IMR-90 (cell line): ENCODE measurements at regions not wholly inside any gene's neighbourhood (a gene's known extent, or its start where the extent isn't known, plus 50 kb on each side); places are given as distances from the start of the nearest gene placed in this dataset.

Experiments used
- ATAC-seq: fragments of 200-7000 bp; cut with Tn5 transposase; 2 replicates; pipeline ENCODE4 v1.9.1; 2020; ENCODE audit warnings: low read depth, mild to moderate bottlenecking, moderate library complexity
- BruUV-seq: library from RNA; stranded (reverse); fragments of 400-500 nt; replicated peaks from 2 replicates; lab custom pipeline; 2021; lab: Mats Ljungman, UMichigan
- CTCF ChIA-PET: fragments of 300-600 bp; formaldehyde crosslinking; extraction: SDS; loops from one replicate; lab custom pipeline; 2021; ENCODE audit warnings: antibody characterized with exemption; lab: Yijun Ruan, JAX
- POLR2A ChIA-PET: fragments of 300-600 bp; sonication (Branson Sonifier 250); formaldehyde crosslinking; loops from one replicate; lab custom pipeline; 2022; ENCODE audit warnings: antibody characterized with exemption; ENCODE audit not compliant: unreplicated experiment; lab: Charles Lee
- DNase-seq: peaks from one replicate; pipeline ENCODE4 v3.0.0; 2013
- H2AFZ ChIP-seq: replicated peaks from 2 replicates; pipeline ENCODE3; 2013; ENCODE audit warnings: low read length, mild to moderate bottlenecking; ENCODE audit not compliant: poor library complexity
- H2AK5ac ChIP-seq: 2 replicates; pipeline ENCODE4 v1.6.1; 2013; ENCODE audit warnings: low read depth, low read length, inconsistent platforms
- H2AK9ac ChIP-seq: replicated peaks from 2 replicates; pipeline ENCODE3; 2013; ENCODE audit warnings: mild to moderate bottlenecking, low read depth, low read length, moderate library complexity; ENCODE audit not compliant: poor library complexity
- H2BK120ac ChIP-seq: 2 replicates; pipeline ENCODE4 v1.6.1; 2013; ENCODE audit warnings: low read depth, low read length, inconsistent platforms
- H2BK15ac ChIP-seq: 3 replicates; pipeline ENCODE4 v1.6.1; 2013; ENCODE audit warnings: low read depth, low read length, inconsistent platforms
- H2BK20ac ChIP-seq: 2 replicates; pipeline ENCODE4 v1.6.1; 2013; ENCODE audit warnings: low read depth, mild to moderate bottlenecking, inconsistent platforms, low read length, moderate library complexity
- H2BK5ac ChIP-seq: 2 replicates; pipeline ENCODE4 v1.6.1; 2013; ENCODE audit warnings: mild to moderate bottlenecking, low read depth, low read length, inconsistent platforms; ENCODE audit not compliant: poor library complexity, severe bottlenecking
- H3K14ac ChIP-seq: replicated peaks from 2 replicates; pipeline ENCODE4 v1.6.1; 2013; ENCODE audit warnings: low read depth, low read length, inconsistent platforms
- H3K18ac ChIP-seq: 2 replicates; pipeline ENCODE4 v1.6.1; 2013; ENCODE audit warnings: low read depth, low read length, control low read depth
- H3K23ac ChIP-seq: 2 replicates; pipeline ENCODE4 v1.6.1; 2013; ENCODE audit warnings: low read depth, low read length, inconsistent platforms
- H3K27ac ChIP-seq: 2 replicates; pipeline ENCODE4 v1.5.1; 2013; ENCODE audit warnings: mild to moderate bottlenecking, control low read depth, low read length; ENCODE audit not compliant: insufficient read depth
- H3K27me3 ChIP-seq: 2 replicates; pipeline ENCODE4 v1.6.1; 2013; ENCODE audit warnings: low read length; ENCODE audit not compliant: control insufficient read depth, insufficient read depth
- H3K36me3 ChIP-seq: 2 replicates; pipeline ENCODE4 v1.6.1; 2013; ENCODE audit warnings: low read length, mixed read lengths; ENCODE audit not compliant: control insufficient read depth, insufficient read depth
- H3K4ac ChIP-seq: 2 replicates; pipeline ENCODE4 v1.6.1; 2013; ENCODE audit warnings: low read depth, low read length, inconsistent platforms
- H3K4me1 ChIP-seq: 2 replicates; pipeline ENCODE4 v1.6.1; 2013; ENCODE audit warnings: low read length, mixed read lengths; ENCODE audit not compliant: control insufficient read depth, insufficient read depth
- H3K4me2 ChIP-seq: 2 replicates; pipeline ENCODE4 v1.6.1; 2013; ENCODE audit warnings: low read depth, mild to moderate bottlenecking, control low read depth, low read length, moderate library complexity
- H3K4me3 ChIP-seq: 2 replicates; pipeline ENCODE4 v1.5.1; 2013; ENCODE audit warnings: low read depth, mild to moderate bottlenecking, control low read depth, low read length, moderate library complexity; ENCODE audit not compliant: insufficient read depth
- H3K56ac ChIP-seq: 2 replicates; pipeline ENCODE4 v1.6.1; 2013; ENCODE audit warnings: low read length, inconsistent platforms; ENCODE audit not compliant: insufficient read depth; ENCODE audit errors: extremely low read depth
- H3K79me1 ChIP-seq, 2 experiments: 2 replicates each; pipeline ENCODE4 v1.6.1; 2013; ENCODE audit warnings: low read length in 2 of 2, inconsistent platforms in 1 of 2, low read depth in 1 of 2
- H3K9ac ChIP-seq: 2 replicates; pipeline ENCODE4 v1.6.1; 2013; ENCODE audit warnings: low read depth, low read length, control low read depth
- H3K9me1 ChIP-seq: 2 replicates; pipeline ENCODE4 v1.6.1; 2013; ENCODE audit warnings: low read length, inconsistent platforms; ENCODE audit not compliant: insufficient read depth
- H3K9me3 ChIP-seq: 2 replicates; pipeline ENCODE4 v1.6.1; 2013; ENCODE audit warnings: low read length; ENCODE audit not compliant: control insufficient read depth, insufficient read depth
- H4K20me1 ChIP-seq: 2 replicates; pipeline ENCODE4 v1.6.1; 2013; ENCODE audit warnings: low read length, inconsistent platforms; ENCODE audit not compliant: insufficient read depth
- H4K5ac ChIP-seq: 2 replicates; pipeline ENCODE4 v1.6.1; 2013; ENCODE audit warnings: mild to moderate bottlenecking, low read depth, low read length, control low read depth
- H4K8ac ChIP-seq, 2 experiments: 2 replicates each; pipeline ENCODE4 v1.6.1; 2013; ENCODE audit warnings: low read depth in 2 of 2, low read length in 2 of 2, control low read depth in 1 of 2, inconsistent platforms in 1 of 2
- H4K91ac ChIP-seq: 2 replicates; pipeline ENCODE4 v1.6.1; 2013; ENCODE audit warnings: low read depth, low read length, inconsistent platforms; ENCODE audit not compliant: insufficient read depth
- CEBPB ChIP-seq: IDR thresholded peaks from 2 replicates; pipeline ENCODE4 v1.6.1; 2012; ENCODE audit warnings: low read depth, low read length, improper control_type of control experiment
- FOS ChIP-seq: fragments of 150-350 bp; IDR thresholded peaks from 2 replicates; pipeline ENCODE4 v1.6.1; 2016; ENCODE audit warnings: low read depth, low read length
- NFE2L2 ChIP-seq: fragments of 150-350 bp; IDR thresholded peaks from 2 replicates; pipeline ENCODE4 v1.6.1; 2016; ENCODE audit warnings: low read depth, mild to moderate bottlenecking, low read length
- WGBS, 2 experiments: methylation state at CpG; one replicate each; pipeline versions ENCODE4 v1.1.5 to v1.1.7; 2013; ENCODE audit warnings: missing lambda C conversion rate in 2 of 2; ENCODE audit not compliant: insufficient read length in 1 of 2; ENCODE audit errors: extremely low coverage in 2 of 2; 5-methylcytosine and 5-hydroxymethylcytosine counted together
- dilution Hi-C: fragments of 300-500 bp; cut with HindIII; formaldehyde crosslinking; loops from one replicate; pipeline ENCODE4 v1.14.3; 2018; ENCODE audit warnings: low sequenced_read_pairs; ENCODE audit not compliant: unreplicated experiment
- in situ Hi-C: fragments of 300-500 bp; cut with MboI; formaldehyde crosslinking; loops from 3 replicates; pipeline ENCODE4 v1.14.3; 2019; ENCODE audit warnings: low sequenced_read_pairs, inconsistent platforms, mixed read lengths
- intact Hi-C: fragments of 100-400 bp; cut with micrococcal nuclease; formaldehyde crosslinking; loops from 2 replicates; pipeline ENCODE4 v1.10.0; 2022
- TF ChIP-seq, protein P1 (sequence below): fragments of 150-350 bp; IDR thresholded peaks from 2 replicates; pipeline ENCODE4 v1.6.1; 2017; ENCODE audit warnings: mild to moderate bottlenecking, antibody characterized with exemption, low read length, low read depth
- TF ChIP-seq, protein P2 (sequence below): conservative IDR thresholded peaks from 2 replicates; pipeline ENCODE4 v1.5.1; 2012; ENCODE audit warnings: mild to moderate bottlenecking, low read depth, low read length, improper control_type of control experiment
- TF ChIP-seq, protein P3 (sequence below): fragments of 150-350 bp; IDR thresholded peaks from 2 replicates; pipeline ENCODE4 v1.6.1; 2016; ENCODE audit warnings: low read depth, mild to moderate bottlenecking, low read length, moderate library complexity, borderline replicate concordance

DNA sequence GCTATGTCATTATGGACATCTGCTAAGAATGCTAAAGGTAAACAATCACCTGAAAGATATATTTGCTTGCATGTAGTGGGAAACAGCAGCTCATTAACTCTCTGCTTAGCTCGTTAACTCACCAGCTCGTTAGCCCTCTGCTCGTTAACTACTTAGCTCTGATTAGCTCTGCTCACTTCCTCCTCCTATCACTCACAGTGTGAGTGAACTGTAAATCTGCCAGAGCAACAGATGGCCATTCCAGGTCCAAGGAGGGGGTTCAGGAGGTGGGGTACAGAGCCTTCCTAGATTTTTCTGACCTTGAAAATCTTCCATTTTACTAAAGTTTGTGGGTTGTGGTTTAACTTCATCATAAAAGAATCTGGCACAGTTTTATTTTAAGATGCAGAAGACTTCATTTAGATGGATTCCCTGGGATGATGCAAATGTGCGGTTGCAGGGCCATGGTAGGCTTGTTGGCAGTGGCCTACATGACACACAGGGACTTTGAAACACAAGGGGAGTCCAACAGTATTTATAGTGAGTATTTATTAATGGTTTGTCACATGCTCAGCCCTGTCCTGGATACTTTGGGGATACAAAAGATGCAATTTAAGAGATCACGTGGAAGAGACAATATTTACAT lies 1633.7 kb upstream of the CELF4 start:
- no peaks in the 10 kb centered on the region for H3K9me1 ChIP-seq
- H2BK5ac ChIP-seq, result no peak overlapping the region
- in situ Hi-C loops (no loop called here), intact Hi-C loops (no loop called here), dilution Hi-C loops (no loop called here)
- H3K23ac ChIP-seq, result no peak overlapping the region
- no CpG with 5 or more reads among the region's 5 CpGs for WGBS, 2 experiments
- H3K36me3 ChIP-seq, result no peaks in the 10 kb centered on the region
- H2BK20ac ChIP-seq, result no peak overlapping the region
- ChIA-PET POLR2A (no interaction called here), CTCF (no interaction called here)
- H4K8ac ChIP-seq, result no peak overlapping the region
- DNase-seq (no peak), ATAC-seq (no peak)
- H3K56ac ChIP-seq, result no peak overlapping the region
- H4K91ac ChIP-seq, result no peak overlapping the region
- H3K4ac ChIP-seq, result no peak overlapping the region
- no peaks in the 10 kb centered on the region for H3K27me3 ChIP-seq
- no peaks in the 10 kb centered on the region for H4K20me1 ChIP-seq
- no peak overlapping the region for H2BK15ac ChIP-seq
- no peaks in the 10 kb centered on the region for H3K79me1 ChIP-seq
- no peak overlapping the region for H3K4me3 ChIP-seq
- BruUV-seq, result no TSS peak
- no peak overlapping the region for H3K18ac ChIP-seq
- no peak overlapping the region for H2AK9ac ChIP-seq
- H3K27ac ChIP-seq, result no peak overlapping the region
- H3K4me2 ChIP-seq, result no peak overlapping the region
- H3K4me1 ChIP-seq, result no peaks in the 10 kb centered on the region
- no peak overlapping the region for H2AK5ac ChIP-seq
- no peak for TF ChIP-seq CEBPB
- no peak for TF ChIP-seq NFE2L2
- no peak for TF ChIP-seq FOS
- TF ChIP-seq, protein P1, sequence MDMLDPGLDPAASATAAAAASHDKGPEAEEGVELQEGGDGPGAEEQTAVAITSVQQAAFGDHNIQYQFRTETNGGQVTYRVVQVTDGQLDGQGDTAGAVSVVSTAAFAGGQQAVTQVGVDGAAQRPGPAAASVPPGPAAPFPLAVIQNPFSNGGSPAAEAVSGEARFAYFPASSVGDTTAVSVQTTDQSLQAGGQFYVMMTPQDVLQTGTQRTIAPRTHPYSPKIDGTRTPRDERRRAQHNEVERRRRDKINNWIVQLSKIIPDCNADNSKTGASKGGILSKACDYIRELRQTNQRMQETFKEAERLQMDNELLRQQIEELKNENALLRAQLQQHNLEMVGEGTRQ, result no peak
- TF ChIP-seq, protein P2, sequence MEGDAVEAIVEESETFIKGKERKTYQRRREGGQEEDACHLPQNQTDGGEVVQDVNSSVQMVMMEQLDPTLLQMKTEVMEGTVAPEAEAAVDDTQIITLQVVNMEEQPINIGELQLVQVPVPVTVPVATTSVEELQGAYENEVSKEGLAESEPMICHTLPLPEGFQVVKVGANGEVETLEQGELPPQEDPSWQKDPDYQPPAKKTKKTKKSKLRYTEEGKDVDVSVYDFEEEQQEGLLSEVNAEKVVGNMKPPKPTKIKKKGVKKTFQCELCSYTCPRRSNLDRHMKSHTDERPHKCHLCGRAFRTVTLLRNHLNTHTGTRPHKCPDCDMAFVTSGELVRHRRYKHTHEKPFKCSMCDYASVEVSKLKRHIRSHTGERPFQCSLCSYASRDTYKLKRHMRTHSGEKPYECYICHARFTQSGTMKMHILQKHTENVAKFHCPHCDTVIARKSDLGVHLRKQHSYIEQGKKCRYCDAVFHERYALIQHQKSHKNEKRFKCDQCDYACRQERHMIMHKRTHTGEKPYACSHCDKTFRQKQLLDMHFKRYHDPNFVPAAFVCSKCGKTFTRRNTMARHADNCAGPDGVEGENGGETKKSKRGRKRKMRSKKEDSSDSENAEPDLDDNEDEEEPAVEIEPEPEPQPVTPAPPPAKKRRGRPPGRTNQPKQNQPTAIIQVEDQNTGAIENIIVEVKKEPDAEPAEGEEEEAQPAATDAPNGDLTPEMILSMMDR, result no peak
- TF ChIP-seq, protein P3, sequence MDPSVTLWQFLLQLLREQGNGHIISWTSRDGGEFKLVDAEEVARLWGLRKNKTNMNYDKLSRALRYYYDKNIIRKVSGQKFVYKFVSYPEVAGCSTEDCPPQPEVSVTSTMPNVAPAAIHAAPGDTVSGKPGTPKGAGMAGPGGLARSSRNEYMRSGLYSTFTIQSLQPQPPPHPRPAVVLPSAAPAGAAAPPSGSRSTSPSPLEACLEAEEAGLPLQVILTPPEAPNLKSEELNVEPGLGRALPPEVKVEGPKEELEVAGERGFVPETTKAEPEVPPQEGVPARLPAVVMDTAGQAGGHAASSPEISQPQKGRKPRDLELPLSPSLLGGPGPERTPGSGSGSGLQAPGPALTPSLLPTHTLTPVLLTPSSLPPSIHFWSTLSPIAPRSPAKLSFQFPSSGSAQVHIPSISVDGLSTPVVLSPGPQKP, result no peak
- H3K14ac ChIP-seq, result no peak overlapping the region
- H4K5ac ChIP-seq, result no peak overlapping the region
- H3K9me3 ChIP-seq, result no peaks in the 10 kb centered on the region
- no peak overlapping the region for H3K9ac ChIP-seq
- no peak overlapping the region for H2AFZ ChIP-seq
- no peak overlapping the region for H2BK120ac ChIP-seq
